ENCODE measurements at regions not wholly inside any gene's neighbourhood (a gene's known extent, or its start where the extent isn't known, plus 50 kb on each side); places are given as distances from the start of the nearest gene placed in this dataset.

GRCh38 chr5:175765858-175766257 lies 105.5 kb upstream of the CPLX2 start:
- TF ChIP-seq CTCF (conservative IDR thresholded peaks at IDR 0.05): no peak
- Mint-ChIP-seq H3K27ac (ENCODE audit: unreplicated experiment) (no peak overlapping the region), H3K36me3 (ENCODE audit: low read depth) (peaks cover 4% of the 10 kb centered on the region), H3K4me1 (no peaks in the 10 kb centered on the region), H3K4me3 (no peak overlapping the region), H3K9me3 (peaks cover 5% of the 10 kb centered on the region), H3K27me3 (ENCODE audit: low read depth) (no peaks in the 10 kb centered on the region)
- no peak for DNase-seq (ENCODE audit: low read depth, low spot score)

GRCh38 chr5:175766963-175767362 lies 104.4 kb upstream of the CPLX2 start:
- no peak for TF ChIP-seq CTCF (conservative IDR thresholded peaks at IDR 0.05)
- Mint-ChIP-seq H3K36me3 (ENCODE audit: low read depth) (peaks cover 4% of the 10 kb centered on the region), H3K27me3 (ENCODE audit: low read depth) (no peaks in the 10 kb centered on the region), H3K4me1 (no peaks in the 10 kb centered on the region), H3K27ac (ENCODE audit: unreplicated experiment) (no peak overlapping the region), H3K4me3 (no peak overlapping the region), H3K9me3 (peaks cover 5% of the 10 kb centered on the region)
- DNase-seq (ENCODE audit: low read depth, low spot score): no peak

GRCh38 chr5:175772747-175773533 lies 98.4 kb upstream of the CPLX2 start:
- H3K27me3 Mint-ChIP-seq (ENCODE audit: low read depth): peaks cover 17% of the 10 kb centered on the region
- no peak for DNase-seq (ENCODE audit: low read depth, low spot score)
- peak overlapping the region; percentile 33 for H3K4me3 Mint-ChIP-seq
- H3K27ac Mint-ChIP-seq (ENCODE audit: unreplicated experiment): no peak overlapping the region
- no peak for TF ChIP-seq CTCF (conservative IDR thresholded peaks at IDR 0.05)
- H3K9me3 Mint-ChIP-seq: no peaks in the 10 kb centered on the region
- H3K4me1 Mint-ChIP-seq: peaks cover 18% of the 10 kb centered on the region
- H3K36me3 Mint-ChIP-seq (ENCODE audit: low read depth): no peaks in the 10 kb centered on the region

- Mint-ChIP-seq H3K36me3 (ENCODE audit: low read depth) (no peaks in the 10 kb centered on the region), H3K27ac (ENCODE audit: unreplicated experiment) (no peak overlapping the region), H3K9me3 (no peaks in the 10 kb centered on the region), H3K4me3 (peak overlapping the region; percentile 33), H3K4me1 (peaks cover 18% of the 10 kb centered on the region), H3K27me3 (ENCODE audit: low read depth) (peaks cover 17% of the 10 kb centered on the region)
- no peak for DNase-seq (ENCODE audit: low read depth, low spot score)
- no peak for TF ChIP-seq CTCF (conservative IDR thresholded peaks at IDR 0.05)
These were observed 97.8 kb upstream of the CPLX2 start for GRCh38 chr5:175773534-175774070.

GRCh38 chr5:175775416-175775815 lies 96.0 kb upstream of the CPLX2 start:
- Mint-ChIP-seq H3K27ac (ENCODE audit: unreplicated experiment) (no peak overlapping the region), H3K4me1 (peaks cover 18% of the 10 kb centered on the region), H3K36me3 (ENCODE audit: low read depth) (no peaks in the 10 kb centered on the region), H3K4me3 (no peak overlapping the region), H3K9me3 (no peaks in the 10 kb centered on the region), H3K27me3 (ENCODE audit: low read depth) (peaks cover 17% of the 10 kb centered on the region)
- no peak for DNase-seq (ENCODE audit: low read depth, low spot score)
- TF ChIP-seq CTCF (conservative IDR thresholded peaks at IDR 0.05): no peak

Data from neural crest cell (in vitro differentiated cells).